Karpas-422 (cell line): ENCODE measurements at regions not wholly inside any gene's neighbourhood (a gene's known extent, or its start where the extent isn't known, plus 50 kb on each side); places are given as distances from the start of the nearest gene placed in this dataset.
"Not testable (repeated sequence)": the region's sequence is repeated elsewhere in the genome, so short reads cannot be mapped to it uniquely, and the experiment has no call there.

Experiments used
- DNase-seq: peaks from one replicate; pipeline ENCODE4 v3.0.0-alpha.2; 2015
- H2AFZ ChIP-seq: fragments of 200-600 bp; sonication (generic); 2 replicates; pipeline ENCODE4 v1.6.1; 2014; ENCODE audit warnings: antibody characterized with exemption, low read length, mixed read lengths
- H3K27ac ChIP-seq: fragments of 200-600 bp; sonication (generic); 2 replicates; pipeline ENCODE4 v1.5.1; 2014; ENCODE audit warnings: mild to moderate bottlenecking, low read length, moderate library complexity
- H3K27me3 ChIP-seq: fragments of 200-600 bp; sonication (generic); 2 replicates; pipeline ENCODE4 v1.6.1; 2014; ENCODE audit warnings: low read length, mixed read lengths
- H3K36me3 ChIP-seq: fragments of 200-600 bp; sonication (generic); 2 replicates; pipeline ENCODE4 v1.6.1; 2014; ENCODE audit warnings: low read length, mixed read lengths; ENCODE audit not compliant: insufficient read depth
- H3K4me1 ChIP-seq: fragments of 200-600 bp; sonication (generic); 2 replicates; pipeline ENCODE4 v1.6.1; 2014; ENCODE audit warnings: mild to moderate bottlenecking, low read length, mixed read lengths
- H3K4me2 ChIP-seq: fragments of 200-600 bp; sonication (generic); 2 replicates; pipeline ENCODE4 v1.6.1; 2014; ENCODE audit warnings: low read length, low read depth, mild to moderate bottlenecking; ENCODE audit not compliant: poor library complexity, severe bottlenecking
- H3K4me3 ChIP-seq: fragments of 200-600 bp; sonication (generic); 2 replicates; pipeline ENCODE4 v1.5.1; 2014; ENCODE audit warnings: mild to moderate bottlenecking, antibody characterized with exemption, low read length, mixed read lengths
- H3K79me2 ChIP-seq: fragments of 200-600 bp; sonication (generic); 2 replicates; pipeline ENCODE4 v1.6.1; 2014; ENCODE audit warnings: mild to moderate bottlenecking, low read length, mixed read lengths
- H3K9ac ChIP-seq: fragments of 200-600 bp; sonication (generic); 2 replicates; pipeline ENCODE4 v1.6.0; 2014; ENCODE audit warnings: low read length
- H3K9me2 ChIP-seq: fragments of 200-600 bp; sonication (generic), shearing (Covaris generic); replicated peaks from 2 replicates; pipeline ENCODE4 v1.6.0; 2014; ENCODE audit warnings: mild to moderate bottlenecking, low read length, moderate library complexity; ENCODE audit not compliant: insufficient read depth
- H3K9me3 ChIP-seq: fragments of 300-700, 200-600 bp; sonication (generic); 2 replicates; pipeline ENCODE4 v1.6.1; 2014; ENCODE audit warnings: low read length, mixed read lengths
- H4K20me1 ChIP-seq: fragments of 200-600 bp; sonication (generic); 2 replicates; pipeline ENCODE4 v1.6.1; 2014; ENCODE audit warnings: mild to moderate bottlenecking, antibody characterized with exemption, low read length, low read depth; ENCODE audit not compliant: insufficient read depth

GRCh38 chr17:30724034-30724650, 100.3 kb downstream of the CRLF3 start:
- H3K9ac ChIP-seq, H4K20me1 ChIP-seq, H3K36me3 ChIP-seq, H3K27ac ChIP-seq, H3K9me2 ChIP-seq, H2AFZ ChIP-seq, DNase-seq, H3K4me2 ChIP-seq, H3K27me3 ChIP-seq, H3K4me3 ChIP-seq, H3K9me3 ChIP-seq: not testable (repeated sequence)
- Histone ChIP-seq H3K79me2 (peaks cover 46% of the 10 kb centered on the region), H3K4me1 (peaks cover 15% of the 10 kb centered on the region)

DNA sequence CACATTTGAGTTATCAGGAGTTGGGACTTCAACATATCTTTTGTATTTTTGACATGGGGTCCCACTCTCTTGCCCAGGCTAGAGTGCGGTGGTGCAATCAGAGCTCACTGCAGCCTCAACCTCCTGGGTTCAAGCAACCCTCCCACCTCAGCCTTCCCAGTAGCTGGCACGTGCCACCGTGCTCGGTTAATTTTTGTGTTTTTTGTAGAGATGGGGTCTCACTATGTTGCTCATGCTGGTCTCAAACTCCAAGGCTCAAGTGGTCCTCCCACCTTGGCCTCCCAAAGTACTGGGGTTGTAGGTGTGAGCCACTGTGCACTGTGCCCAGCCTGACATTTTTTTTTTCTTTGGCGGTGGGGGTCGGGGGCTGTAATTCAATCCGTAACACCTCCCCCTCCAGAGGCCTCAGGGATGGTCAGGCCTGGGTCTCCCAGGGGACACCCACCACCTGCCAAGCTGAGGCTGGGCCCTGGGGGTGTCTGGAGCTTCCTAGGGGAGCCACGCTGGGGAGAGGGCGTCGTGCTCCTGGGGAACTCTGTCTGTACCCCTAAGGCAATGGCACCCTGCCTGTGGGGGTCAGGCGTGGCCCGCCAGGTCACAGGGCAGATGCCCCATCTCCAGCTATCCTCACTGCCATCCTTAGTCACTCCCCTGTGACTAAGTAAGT, 102.2 kb downstream of the CRLF3 start:
- H3K9me3 ChIP-seq, H2AFZ ChIP-seq, H3K4me2 ChIP-seq, H3K9me2 ChIP-seq, H3K4me1 ChIP-seq, DNase-seq, H3K27me3 ChIP-seq, H3K4me3 ChIP-seq, H3K27ac ChIP-seq, H3K36me3 ChIP-seq, H3K9ac ChIP-seq: not testable (repeated sequence)
- peaks cover 21% of the 10 kb centered on the region; the same call in 1 of the 2 replicates for H4K20me1 ChIP-seq
- peaks cover 54% of the 10 kb centered on the region for H3K79me2 ChIP-seq

DNA sequence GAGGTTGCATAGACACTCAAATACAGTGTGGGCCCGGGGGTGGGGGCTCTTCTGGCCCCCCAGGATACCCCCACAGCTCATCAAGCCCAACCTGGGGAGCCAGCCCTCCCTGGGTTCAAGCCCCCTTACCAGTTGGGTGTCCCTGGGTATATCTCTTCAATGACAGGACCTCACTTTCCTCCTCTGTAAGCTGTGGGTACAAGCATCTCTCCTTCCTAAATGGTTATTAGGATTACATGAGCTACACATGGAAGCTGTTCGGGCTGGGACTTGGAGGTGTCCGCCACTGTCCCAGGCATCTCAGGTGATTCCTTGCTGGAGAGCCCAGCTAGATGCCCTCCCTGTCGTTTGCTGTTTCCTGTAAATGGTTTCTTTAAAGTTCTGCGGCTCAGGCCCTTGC, 103.5 kb downstream of the CRLF3 start:
- not testable (repeated sequence) for H3K9me3 ChIP-seq, H2AFZ ChIP-seq, DNase-seq, H3K27me3 ChIP-seq, H3K9me2 ChIP-seq, H3K4me3 ChIP-seq, H3K27ac ChIP-seq, H3K36me3 ChIP-seq, H3K9ac ChIP-seq, H3K4me1 ChIP-seq, H3K4me2 ChIP-seq
- Histone ChIP-seq H4K20me1 (peaks cover 26% of the 10 kb centered on the region; the same call in 1 of the 2 replicates), H3K79me2 (peaks cover 62% of the 10 kb centered on the region)

DNA sequence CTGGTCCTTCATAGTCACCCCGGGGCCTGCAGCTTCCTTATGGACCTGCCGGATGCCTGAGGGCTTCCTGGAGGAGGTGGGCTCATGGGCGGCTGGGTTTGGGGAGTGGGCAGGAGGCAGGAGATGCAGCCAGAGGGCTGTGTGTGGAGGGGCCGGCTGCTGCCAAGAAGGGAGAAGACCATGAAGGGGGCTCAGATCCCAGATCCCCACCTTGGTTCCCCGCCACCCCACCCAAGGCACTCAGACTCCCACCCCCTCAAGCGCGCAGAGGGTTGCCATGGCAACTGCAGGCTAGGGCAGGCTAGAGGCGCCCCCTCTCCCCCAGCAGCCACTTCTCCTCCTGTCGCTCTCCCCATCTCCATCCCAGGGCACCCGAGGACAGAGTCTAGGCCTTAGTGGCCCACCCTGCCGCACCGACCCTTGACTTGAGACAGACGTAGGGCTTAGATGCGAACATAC, 104.5 kb downstream of the CRLF3 start:
- no peak overlapping the region for H3K4me2 ChIP-seq
- H4K20me1 ChIP-seq: peaks cover 30% of the 10 kb centered on the region; the same call in 1 of the 2 replicates
- H3K36me3 ChIP-seq: no peaks in the 10 kb centered on the region
- no peaks in the 10 kb centered on the region for H3K9me2 ChIP-seq
- H3K4me1 ChIP-seq: peaks cover 6% of the 10 kb centered on the region
- no peaks in the 10 kb centered on the region for H3K27me3 ChIP-seq
- no peak for DNase-seq
- H3K9ac ChIP-seq: no peak overlapping the region
- no peak overlapping the region for H2AFZ ChIP-seq
- no peak overlapping the region for H3K27ac ChIP-seq
- no peak overlapping the region for H3K4me3 ChIP-seq
- H3K9me3 ChIP-seq: no peaks in the 10 kb centered on the region
- peaks cover 60% of the 10 kb centered on the region for H3K79me2 ChIP-seq

DNA sequence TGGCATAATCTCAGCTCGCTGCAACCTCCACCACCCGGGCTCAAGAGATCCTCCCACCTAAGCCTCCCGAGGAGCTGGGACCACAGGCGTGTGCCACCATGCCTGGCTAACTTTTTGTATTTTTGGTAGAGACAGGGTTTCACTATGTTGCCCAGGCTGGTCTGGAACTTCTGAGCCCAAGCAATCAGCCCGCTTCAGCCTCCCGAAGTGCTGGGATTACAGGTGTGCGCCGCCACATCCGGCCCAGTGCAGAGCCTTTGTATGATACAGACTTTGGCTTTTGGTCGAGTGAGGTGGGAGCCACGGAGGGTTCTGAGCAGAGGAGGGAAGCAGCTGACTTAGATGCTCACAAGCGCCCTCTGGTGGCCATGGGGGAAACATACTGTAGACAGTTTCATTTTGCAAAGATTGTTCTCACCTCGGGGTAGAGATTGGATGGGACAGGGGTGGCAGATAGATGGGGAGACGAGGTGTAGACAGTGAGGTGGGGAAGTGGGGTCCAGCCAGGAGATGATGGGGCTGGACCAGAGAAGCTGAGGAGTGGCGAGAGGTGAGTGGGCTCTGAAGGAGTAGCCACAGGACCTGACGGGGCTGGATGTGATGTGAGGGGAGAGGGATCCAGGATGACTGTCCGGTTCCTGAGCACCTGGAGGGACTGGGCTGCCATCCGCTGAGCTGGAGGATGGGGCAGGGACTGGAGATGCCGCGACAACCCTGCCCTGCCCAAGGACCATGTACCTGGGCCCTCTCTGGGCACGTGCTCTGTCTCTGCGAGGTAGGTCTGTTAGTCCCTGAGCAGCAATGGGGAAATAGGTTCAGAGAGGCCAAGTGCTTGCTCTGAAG, 105.1 kb downstream of the CRLF3 start:
- not testable (repeated sequence) for H3K4me2 ChIP-seq, H3K27ac ChIP-seq, H3K9me2 ChIP-seq, H2AFZ ChIP-seq, H3K27me3 ChIP-seq, H3K9ac ChIP-seq, H3K36me3 ChIP-seq, H3K9me3 ChIP-seq, H3K4me3 ChIP-seq
- peak; percentile 90 for DNase-seq
- H4K20me1 ChIP-seq: peaks cover 30% of the 10 kb centered on the region; the same call in 1 of the 2 replicates
- peaks cover 62% of the 10 kb centered on the region for H3K79me2 ChIP-seq
- H3K4me1 ChIP-seq: peaks cover 12% of the 10 kb centered on the region

DNA sequence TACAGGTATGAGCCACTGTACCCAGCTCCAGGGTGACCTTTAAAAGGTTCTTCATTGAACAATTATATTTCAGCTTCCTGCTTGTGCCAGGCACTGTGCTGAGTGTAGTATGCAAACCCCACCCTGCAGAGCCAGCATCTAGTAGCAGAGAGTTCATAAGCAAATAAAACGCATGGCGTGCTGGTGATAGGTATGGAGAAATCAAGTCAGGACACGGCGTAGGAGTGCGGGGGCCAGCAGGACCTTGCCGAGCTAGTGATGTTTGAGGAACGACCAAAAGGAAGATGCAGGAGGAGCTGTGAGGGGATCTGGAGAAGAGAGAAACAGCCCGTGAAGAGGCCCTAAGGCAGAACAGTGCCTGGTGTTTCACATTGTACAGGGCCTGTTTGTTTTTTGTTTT, 105.8 kb downstream of the CRLF3 start:
- not testable (repeated sequence) for H3K9me3 ChIP-seq, DNase-seq, H3K27ac ChIP-seq, H3K27me3 ChIP-seq, H3K4me3 ChIP-seq, H2AFZ ChIP-seq, H3K9ac ChIP-seq, H3K36me3 ChIP-seq, H3K4me2 ChIP-seq, H3K9me2 ChIP-seq
- Histone ChIP-seq H3K79me2 (peaks cover 63% of the 10 kb centered on the region), H4K20me1 (peaks cover 30% of the 10 kb centered on the region; the same call in 1 of the 2 replicates), H3K4me1 (peaks cover 16% of the 10 kb centered on the region)

- peaks cover 22% of the 10 kb centered on the region for H3K4me1 ChIP-seq
- not testable (repeated sequence) for H3K9me2 ChIP-seq, H3K9me3 ChIP-seq, H3K27ac ChIP-seq, H2AFZ ChIP-seq, DNase-seq, H3K4me2 ChIP-seq, H3K4me3 ChIP-seq, H3K36me3 ChIP-seq, H3K27me3 ChIP-seq, H3K9ac ChIP-seq
- H4K20me1 ChIP-seq: peaks cover 30% of the 10 kb centered on the region; the same call in 1 of the 2 replicates
- H3K79me2 ChIP-seq: peaks cover 67% of the 10 kb centered on the region
Measured at GRCh38 chr17:30718099-30718447, 106.4 kb downstream of the CRLF3 start.
